HG02610 (cell line): ENCODE measurements at regions not wholly inside any gene's neighbourhood (a gene's known extent, or its start where the extent isn't known, plus 50 kb on each side); places are given as distances from the start of the nearest gene placed in this dataset.
"Not testable (repeated sequence)": the region's sequence is repeated elsewhere in the genome, so short reads cannot be mapped to it uniquely, and the experiment has no call there.

ENCODE experiments used
- ATAC-seq: cut with Tn5 transposase; IDR thresholded peaks from one replicate; pipeline ENCODE4 v1.9.1; 2021; ENCODE audit warnings: mild to moderate bottlenecking, moderate library complexity; ENCODE audit not compliant: unreplicated experiment

GRCh38 chr4:181890031-181890430 is 353.2 kb upstream of the TENM3 start:
- ATAC-seq: no peak

- no peak for ATAC-seq
These were observed 352.3 kb upstream of the TENM3 start for GRCh38 chr4:181890911-181891310.

- ATAC-seq: no peak
These were observed 346.6 kb upstream of the TENM3 start for GRCh38 chr4:181896614-181897013.

- no peak for ATAC-seq
These were observed 345.3 kb upstream of the TENM3 start for GRCh38 chr4:181897935-181898334.

GRCh38 chr4:181902404-181902803 is 340.8 kb upstream of the TENM3 start:
- not testable (repeated sequence) for ATAC-seq

GRCh38 chr4:181905708-181906107 is 337.5 kb upstream of the TENM3 start:
- ATAC-seq: no peak

- no peak for ATAC-seq
These were observed 335.0 kb upstream of the TENM3 start for GRCh38 chr4:181908168-181908567.

GRCh38 chr4:181909368-181909767 is 333.8 kb upstream of the TENM3 start:
- ATAC-seq: no peak

GRCh38 chr4:181911420-181911819 is 331.8 kb upstream of the TENM3 start:
- ATAC-seq: no peak

GRCh38 chr4:181933471-181933870 is 309.7 kb upstream of the TENM3 start:
- ATAC-seq: no peak

GRCh38 chr4:181938631-181939030 is 304.6 kb upstream of the TENM3 start:
- ATAC-seq: no peak

GRCh38 chr4:181939199-181939945 is 303.8 kb upstream of the TENM3 start:
- no peak for ATAC-seq

GRCh38 chr4:181944527-181944926 is 298.7 kb upstream of the TENM3 start:
- no peak for ATAC-seq

- no peak for ATAC-seq
These were observed 296.3 kb upstream of the TENM3 start for GRCh38 chr4:181946902-181947301.

- no peak for ATAC-seq
These were observed 294.3 kb upstream of the TENM3 start for GRCh38 chr4:181948839-181949382.

- ATAC-seq: no peak
These were observed 293.4 kb upstream of the TENM3 start for GRCh38 chr4:181949704-181950312.

- no peak for ATAC-seq
These were observed 292.7 kb upstream of the TENM3 start for GRCh38 chr4:181950372-181951127.

GRCh38 chr4:181951265-181951664 is 291.9 kb upstream of the TENM3 start:
- no peak for ATAC-seq

GRCh38 chr4:181952478-181952877 is 290.7 kb upstream of the TENM3 start:
- ATAC-seq: no peak

- no peak for ATAC-seq
These were observed 286.7 kb upstream of the TENM3 start for GRCh38 chr4:181956512-181956911.

GRCh38 chr4:181957088-181957487 is 286.1 kb upstream of the TENM3 start:
- ATAC-seq: no peak

GRCh38 chr4:181958446-181958845 is 284.8 kb upstream of the TENM3 start:
- no peak for ATAC-seq
